ENCODE measurements at regions not wholly inside any gene's neighbourhood (a gene's known extent, or its start where the extent isn't known, plus 50 kb on each side); places are given as distances from the start of the nearest gene placed in this dataset.
A peak's percentile ranks its signal among the peaks of the same experiment; 100 is the strongest.

GRCh38 chr10:26624006-26624405, 73.5 kb upstream of the PDSS1 start:
- H3K9me3 Mint-ChIP-seq = no peaks in the 10 kb centered on the region
- H3K4me1 Mint-ChIP-seq = no peaks in the 10 kb centered on the region
- no peaks in the 10 kb centered on the region for H3K36me3 ChIP-seq (ENCODE audit: control insufficient read depth, insufficient read depth, low read length)
- no peak for DNase-seq
- WGBS, 2 experiments (ENCODE audit: insufficient coverage in 1 of 2, insufficient read length in 1 of 2) = 96 to 100% methylated on average over 1 to 3 of the region's 3 CpGs
- no peaks in the 10 kb centered on the region for H3K36me3 Mint-ChIP-seq (ENCODE audit: low read depth)
- H3K27ac Mint-ChIP-seq = no peak overlapping the region
- H3K27me3 ChIP-seq (ENCODE audit: control insufficient read depth, insufficient read depth, low read length, poor library complexity, severe bottlenecking) = peaks cover 11% of the 10 kb centered on the region
- H3K4me3 Mint-ChIP-seq = no peak overlapping the region
- H3K9me3 ChIP-seq (ENCODE audit: control insufficient read depth, low read length) = no peaks in the 10 kb centered on the region
- no peak for TF ChIP-seq CTCF (conservative IDR thresholded peaks at IDR 0.05)
- H3K4me3 ChIP-seq (ENCODE audit: low read length) = no peak overlapping the region
- no peaks in the 10 kb centered on the region for H3K4me1 ChIP-seq (ENCODE audit: control insufficient read depth, insufficient read depth, low read length)
- peaks cover 31% of the 10 kb centered on the region for H3K27me3 Mint-ChIP-seq (ENCODE audit: insufficient read depth)
- no peak overlapping the region for H3K27ac ChIP-seq (ENCODE audit: low read depth, low read length)
- H3K9ac ChIP-seq (ENCODE audit: extremely low read depth, low read length, poor library complexity, severe bottlenecking) = no peak overlapping the region

- Histone ChIP-seq H3K9me3 (ENCODE audit: control insufficient read depth, low read length) (no peaks in the 10 kb centered on the region), H3K4me3 (ENCODE audit: low read length) (no peak overlapping the region), H3K36me3 (ENCODE audit: control insufficient read depth, insufficient read depth, low read length) (no peaks in the 10 kb centered on the region), H3K27ac (ENCODE audit: low read depth, low read length) (no peak overlapping the region), H3K4me1 (ENCODE audit: control insufficient read depth, insufficient read depth, low read length) (no peaks in the 10 kb centered on the region), H3K27me3 (ENCODE audit: control insufficient read depth, insufficient read depth, low read length, poor library complexity, severe bottlenecking) (peaks cover 9% of the 10 kb centered on the region), H3K9ac (ENCODE audit: extremely low read depth, low read length, poor library complexity, severe bottlenecking) (no peak overlapping the region)
- Mint-ChIP-seq H3K36me3 (ENCODE audit: low read depth) (no peaks in the 10 kb centered on the region), H3K27me3 (ENCODE audit: insufficient read depth) (peaks cover 25% of the 10 kb centered on the region), H3K27ac (no peak overlapping the region), H3K9me3 (no peaks in the 10 kb centered on the region), H3K4me1 (no peaks in the 10 kb centered on the region), H3K4me3 (no peak overlapping the region)
- 67 to 89% methylated on average over 1 to 3 of the region's 3 CpGs for WGBS, 2 experiments (ENCODE audit: insufficient coverage in 1 of 2, insufficient read length in 1 of 2)
- TF ChIP-seq CTCF (conservative IDR thresholded peaks at IDR 0.05) = no peak
- DNase-seq = no peak
Observed at GRCh38 chr10:26626066-26626465, 71.4 kb upstream of the PDSS1 start.

- H3K36me3 ChIP-seq (ENCODE audit: control insufficient read depth, insufficient read depth, low read length) = no peaks in the 10 kb centered on the region
- peak; percentile 78 for DNase-seq
- H3K4me1 ChIP-seq (ENCODE audit: control insufficient read depth, insufficient read depth, low read length) = no peaks in the 10 kb centered on the region
- H3K4me3 Mint-ChIP-seq = no peak overlapping the region
- H3K27me3 Mint-ChIP-seq (ENCODE audit: insufficient read depth) = peaks cover 17% of the 10 kb centered on the region
- H3K4me3 ChIP-seq (ENCODE audit: low read length) = no peak overlapping the region
- TF ChIP-seq CTCF (conservative IDR thresholded peaks at IDR 0.05) = peak; percentile 75
- peaks cover 2% of the 10 kb centered on the region for H3K9me3 Mint-ChIP-seq
- WGBS, 2 experiments (ENCODE audit: insufficient coverage in 1 of 2, insufficient read length in 1 of 2) = 42 to 59% methylated on average over 2 to 3 of the region's 3 CpGs
- no peaks in the 10 kb centered on the region for H3K4me1 Mint-ChIP-seq
- H3K9me3 ChIP-seq (ENCODE audit: control insufficient read depth, low read length) = no peaks in the 10 kb centered on the region
- H3K27ac Mint-ChIP-seq = no peak overlapping the region
- no peaks in the 10 kb centered on the region for H3K36me3 Mint-ChIP-seq (ENCODE audit: low read depth)
- H3K27ac ChIP-seq (ENCODE audit: low read depth, low read length) = no peak overlapping the region
- no peak overlapping the region for H3K9ac ChIP-seq (ENCODE audit: extremely low read depth, low read length, poor library complexity, severe bottlenecking)
- H3K27me3 ChIP-seq (ENCODE audit: control insufficient read depth, insufficient read depth, low read length, poor library complexity, severe bottlenecking) = no peaks in the 10 kb centered on the region
Observed at GRCh38 chr10:26627324-26627723, 70.2 kb upstream of the PDSS1 start.

Measured in endodermal cell (in vitro differentiated cells).